ENCODE measurements at regions not wholly inside any gene's neighbourhood (a gene's known extent, or its start where the extent isn't known, plus 50 kb on each side); places are given as distances from the start of the nearest gene placed in this dataset.

DNA sequence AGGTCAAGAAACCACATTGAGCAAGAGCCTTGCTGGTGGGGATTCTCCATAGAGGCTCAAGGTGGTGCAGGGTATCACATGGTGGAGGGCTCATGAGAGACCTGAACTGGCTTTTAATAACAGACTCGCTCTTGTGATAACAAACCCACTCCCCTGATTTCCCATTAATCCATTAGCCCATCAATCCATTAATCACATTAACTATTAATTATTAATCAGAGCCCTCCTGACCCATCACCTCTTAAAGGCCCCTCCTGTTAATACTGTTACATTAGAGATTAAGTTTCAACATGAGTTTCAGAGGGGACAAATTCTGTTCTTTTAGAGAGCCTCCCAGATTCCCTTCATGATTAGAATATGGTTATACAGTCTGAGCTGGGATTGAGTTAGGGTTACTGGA is 61.8 kb downstream of the IER5 start:
- Histone ChIP-seq H3K4me3 (no peak overlapping the region), H3K27me3 (ENCODE audit: low read depth) (no peaks in the 10 kb centered on the region), H3K36me3 (no peaks in the 10 kb centered on the region), H3K27ac (no peak overlapping the region), H3K9me3 (no peaks in the 10 kb centered on the region), H3K4me1 (peaks cover 34% of the 10 kb centered on the region)
- intact Hi-C loops (cut with DNase I) = no loop called here
- ATAC-seq (no peak), DNase-seq (no peak)
- TF ChIP-seq CTCF (IDR thresholded peaks at IDR 0.05) = no peak

- TF ChIP-seq CTCF (IDR thresholded peaks at IDR 0.05) = no peak
- no peaks in the 10 kb centered on the region for H3K27me3 ChIP-seq (ENCODE audit: low read depth)
- intact Hi-C loops (cut with DNase I) = no loop called here
- ATAC-seq = no peak
- DNase-seq = no peak
- no peak overlapping the region for H3K4me3 ChIP-seq
- no peaks in the 10 kb centered on the region for H3K9me3 ChIP-seq
- H3K27ac ChIP-seq = no peak overlapping the region
- H3K36me3 ChIP-seq = no peaks in the 10 kb centered on the region
- peaks cover 34% of the 10 kb centered on the region for H3K4me1 ChIP-seq
Measured at GRCh38 chr1:181150842-181151241, 62.3 kb downstream of the IER5 start.

GRCh38 chr1:181151378-181152326 is 63.2 kb downstream of the IER5 start:
- Histone ChIP-seq H3K9me3 (no peaks in the 10 kb centered on the region), H3K36me3 (no peaks in the 10 kb centered on the region), H3K27me3 (ENCODE audit: low read depth) (no peaks in the 10 kb centered on the region), H3K4me3 (no peak overlapping the region), H3K27ac (peak overlapping the region; percentile 76), H3K4me1 (peaks cover 34% of the 10 kb centered on the region)
- no peak for TF ChIP-seq CTCF (IDR thresholded peaks at IDR 0.05)
- intact Hi-C loops (cut with DNase I) = no loop called here
- DNase-seq = no peak
- ATAC-seq = no peak

DNA sequence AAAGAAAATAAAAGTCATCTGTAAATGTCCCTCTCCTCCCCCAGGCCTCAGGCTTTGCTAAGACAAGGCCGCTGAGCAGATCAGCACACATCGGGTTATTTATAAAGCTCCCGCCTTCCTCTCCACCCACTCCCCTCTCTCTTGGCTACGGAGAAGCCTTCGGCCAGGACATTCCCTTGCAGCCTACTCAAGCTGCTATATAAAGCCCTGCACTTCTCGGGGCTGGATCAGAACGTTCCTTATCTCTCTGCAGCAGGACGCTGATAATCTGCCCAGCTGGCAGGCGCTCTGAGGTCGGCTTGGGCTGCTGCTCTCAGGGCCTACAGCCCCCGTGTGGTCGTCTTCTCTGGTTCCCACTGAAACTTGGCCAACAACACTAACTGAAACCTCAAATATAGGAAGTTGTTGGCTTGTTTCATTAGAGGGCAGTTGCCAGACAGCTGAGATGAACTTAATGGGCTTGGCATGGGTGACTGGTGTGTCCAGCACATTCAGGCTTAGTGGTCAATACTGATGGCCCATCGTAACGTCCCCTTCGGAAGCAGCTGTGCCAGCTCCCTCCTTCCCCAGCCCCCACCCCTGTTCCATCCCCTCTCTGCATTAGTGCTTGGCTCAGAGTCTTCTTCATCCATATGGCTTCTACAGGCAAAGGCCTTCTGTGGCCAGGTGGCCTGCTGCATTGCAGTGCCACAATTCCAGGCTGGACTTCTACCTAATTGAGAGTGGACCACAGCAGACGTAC is 64.6 kb downstream of the IER5 start:
- H3K36me3 ChIP-seq = no peaks in the 10 kb centered on the region
- H3K4me1 ChIP-seq = peaks cover 34% of the 10 kb centered on the region
- peak overlapping the region; percentile 0 for H3K4me3 ChIP-seq
- H3K27ac ChIP-seq = peak overlapping the region; percentile 76
- peak; percentile 94 for ATAC-seq
- intact Hi-C loops (cut with DNase I) = no loop called here
- DNase-seq = peak; percentile 86
- no peaks in the 10 kb centered on the region for H3K9me3 ChIP-seq
- peak; percentile 50 for TF ChIP-seq CTCF (IDR thresholded peaks at IDR 0.05)
- no peaks in the 10 kb centered on the region for H3K27me3 ChIP-seq (ENCODE audit: low read depth)

- peak overlapping the region; percentile 76 for H3K27ac ChIP-seq
- no peaks in the 10 kb centered on the region for H3K9me3 ChIP-seq
- DNase-seq (no peak), ATAC-seq (no peak)
- H3K27me3 ChIP-seq (ENCODE audit: low read depth) = no peaks in the 10 kb centered on the region
- TF ChIP-seq CTCF (IDR thresholded peaks at IDR 0.05) = no peak
- peaks cover 34% of the 10 kb centered on the region for H3K4me1 ChIP-seq
- intact Hi-C loops (cut with DNase I) = no loop called here
- no peaks in the 10 kb centered on the region for H3K36me3 ChIP-seq
- no peak overlapping the region for H3K4me3 ChIP-seq
Measured at GRCh38 chr1:181153634-181153961, 65.1 kb downstream of the IER5 start.
